Left lung (tissue), 4 donors: ENCODE measurements at regions not wholly inside any gene's neighbourhood (a gene's known extent, or its start where the extent isn't known, plus 50 kb on each side); places are given as distances from the start of the nearest gene placed in this dataset.

Experiments
- ATAC-seq: fragments of 200-7000 bp; cut with Tn5 transposase; one replicate; pipeline ENCODE4 v1.9.1; 2020; ENCODE audit warnings: moderate library complexity
- DNase-seq, 4 donors: peaks; one replicate each; pipeline ENCODE4 v3.0.0-alpha.2; 2013 to 2020
- H3K27ac ChIP-seq, 2 donors: fragments of 200-600 bp; sonication (generic) in 1 of 2; one replicate each; pipeline versions ENCODE4 v1.5.0 to v1.8.0; 2020 to 2021
- H3K27me3 ChIP-seq, 2 donors: fragments of 200-600 bp; sonication (generic) in 1 of 2; one replicate each; pipeline versions ENCODE4 v1.5.0 to v1.8.0; 2020 to 2021
- H3K36me3 ChIP-seq, 2 donors: fragments of 200-600 bp; sonication (generic) in 1 of 2; one replicate each; pipeline versions ENCODE4 v1.5.0 to v1.8.0; 2020 to 2021
- H3K4me1 ChIP-seq, 2 donors: fragments of 200-600 bp; one replicate each; pipeline ENCODE4 v1.8.0; 2021
- H3K4me3 ChIP-seq, 2 donors: fragments of 200-600 bp; sonication (generic) in 1 of 2; one replicate each; pipeline versions ENCODE4 v1.5.0 to v1.8.0; 2020 to 2021; ENCODE audit warnings: mild to moderate bottlenecking in 1 of 2
- H3K9me3 ChIP-seq, 2 donors: fragments of 200-600 bp; sonication (generic) in 1 of 2; one replicate each; pipeline versions ENCODE4 v1.5.0 to v1.8.0; 2020 to 2021
- CTCF ChIP-seq, 2 donors: fragments of 200-600 bp; sonication (generic) in 1 of 2; IDR thresholded peaks; one replicate each; pipeline versions ENCODE4 v1.5.0 to v1.8.0; 2021; ENCODE audit warnings: antibody characterized with exemption in 2 of 2
- intact Hi-C, 2 donors: fragments of 100-400 bp; cut with DNase I; formaldehyde crosslinking; loops; one replicate each; pipeline versions ENCODE4 v1.11.2 to v1.14.2; 2022
- donor health status: DM: no; HTN: yes; CAD: no.
- donor health status: DM: no; HTN: no; CAD: no.

- Histone ChIP-seq H3K4me3 (no peak overlapping the region), H3K27me3 (no peaks in the 10 kb centered on the region), H3K27ac (no peak overlapping the region), H3K36me3 (no peaks in the 10 kb centered on the region), H3K4me1 (no peaks in the 10 kb centered on the region), H3K9me3 (no peaks in the 10 kb centered on the region)
- ATAC-seq = no peak
- intact Hi-C loops = no loop called here
- DNase-seq = no peak
- no peak for TF ChIP-seq CTCF (IDR thresholded peaks at IDR 0.05)
Measured at GRCh38 chr12:92370828-92371227, 225.2 kb upstream of the BTG1 start.

- Histone ChIP-seq H3K27me3 (no peaks in the 10 kb centered on the region), H3K4me1 (no peaks in the 10 kb centered on the region), H3K9me3 (no peaks in the 10 kb centered on the region), H3K4me3 (no peak overlapping the region), H3K27ac (no peak overlapping the region), H3K36me3 (no peaks in the 10 kb centered on the region)
- intact Hi-C loops = no loop called here
- DNase-seq (no peak), ATAC-seq (no peak)
- TF ChIP-seq CTCF (IDR thresholded peaks at IDR 0.05) = no peak
Measured at GRCh38 chr12:92369636-92370035, 224.0 kb upstream of the BTG1 start.

- H3K9me3 ChIP-seq = no peaks in the 10 kb centered on the region
- H3K36me3 ChIP-seq = no peaks in the 10 kb centered on the region
- H3K4me1 ChIP-seq = peaks cover 0 to 1% of the 10 kb centered on the region in 2 donors
- no peak for TF ChIP-seq CTCF (IDR thresholded peaks at IDR 0.05)
- DNase-seq (no peak), ATAC-seq (no peak)
- intact Hi-C loops = no loop called here
- no peaks in the 10 kb centered on the region for H3K27me3 ChIP-seq
- H3K4me3 ChIP-seq = no peak overlapping the region
- no peak overlapping the region for H3K27ac ChIP-seq
Measured at GRCh38 chr12:92369056-92369455, 223.4 kb upstream of the BTG1 start.

- ATAC-seq = no peak
- DNase-seq = no peak
- Histone ChIP-seq H3K9me3 (no peaks in the 10 kb centered on the region), H3K36me3 (no peaks in the 10 kb centered on the region), H3K4me3 (no peak overlapping the region), H3K4me1 (peaks cover 0 to 13% of the 10 kb centered on the region in 2 donors), H3K27ac (no peak overlapping the region), H3K27me3 (no peaks in the 10 kb centered on the region)
- intact Hi-C loops = no loop called here
- no peak for TF ChIP-seq CTCF (IDR thresholded peaks at IDR 0.05)
Measured at GRCh38 chr12:92365836-92366235, 220.2 kb upstream of the BTG1 start.

GRCh38 chr12:92365333-92365732 is 219.7 kb upstream of the BTG1 start:
- Histone ChIP-seq H3K9me3 (no peaks in the 10 kb centered on the region), H3K27me3 (no peaks in the 10 kb centered on the region), H3K27ac (no peak overlapping the region), H3K4me3 (no peak overlapping the region), H3K36me3 (no peaks in the 10 kb centered on the region), H3K4me1 (peaks cover 0 to 13% of the 10 kb centered on the region in 2 donors)
- no peak for TF ChIP-seq CTCF (IDR thresholded peaks at IDR 0.05)
- DNase-seq (no peak), ATAC-seq (no peak)
- intact Hi-C loops = no loop called here
